Transverse colon (tissue), 4 donors: ENCODE measurements at regions not wholly inside any gene's neighbourhood (a gene's known extent, or its start where the extent isn't known, plus 50 kb on each side); places are given as distances from the start of the nearest gene placed in this dataset.

Experiments
- DNase-seq: peaks from one replicate; pipeline ENCODE4 v3.0.0-alpha.2; 2019
- H3K27ac ChIP-seq, 4 donors: fragments of 200-600 bp; sonication (generic); 2 replicates each; pipeline ENCODE4 v1.5.1; 2016 to 2018; ENCODE audit warnings: inconsistent platforms in 4 of 4
- H3K27me3 ChIP-seq: fragments of 200-600 bp; sonication (generic); 2 replicates; pipeline ENCODE4 v1.5.1; 2017; ENCODE audit warnings: inconsistent platforms
- H3K36me3 ChIP-seq, 4 donors: fragments of 200-600 bp; sonication (generic); 2 replicates each; pipeline ENCODE4 v1.5.1; 2017 to 2019; ENCODE audit warnings: inconsistent platforms in 4 of 4
- H3K4me1 ChIP-seq, 4 donors: fragments of 200-600 bp; sonication (generic); 2 replicates each; pipeline ENCODE4 v1.5.1; 2017 to 2020; ENCODE audit warnings: inconsistent platforms in 4 of 4
- H3K4me3 ChIP-seq, 4 donors: fragments of 200-600 bp; sonication (generic); 1 replicate in 1 of 4; 2 replicates in 3 of 4; pipeline versions ENCODE4 v1.5.1 to v1.6.1; 2017 to 2019; ENCODE audit warnings: inconsistent platforms in 4 of 4
- H3K9me3 ChIP-seq, 2 donors: fragments of 200-600 bp; sonication (generic); 2 replicates each; pipeline ENCODE4 v1.5.1; 2017 to 2019; ENCODE audit warnings: inconsistent platforms in 2 of 2
- EP300 ChIP-seq: sonication (generic); formaldehyde crosslinking; IDR thresholded peaks from one replicate; pipeline ENCODE4 v1.6.1; 2017; ENCODE audit warnings: antibody characterized with exemption, low read depth
- POLR2A ChIP-seq: fragments of 450-650 bp; IDR thresholded peaks from one replicate; pipeline ENCODE4 v1.6.1; 2016; ENCODE audit warnings: antibody characterized with exemption, mild to moderate bottlenecking, moderate library complexity
- POLR2AphosphoS5 ChIP-seq, 3 donors: sonication (generic); formaldehyde crosslinking; IDR thresholded peaks; one replicate each; pipeline ENCODE4 v1.6.1; 2016; ENCODE audit warnings: antibody characterized with exemption in 3 of 3
- WGBS, 2 donors: methylation state at CpG; one replicate each; pipeline ENCODE4 v1.1.5; 2018; ENCODE audit warnings: low coverage in 1 of 2; 5-methylcytosine and 5-hydroxymethylcytosine counted together
- in situ Hi-C, 4 donors: fragments of 200-750 bp; cut with MboI; loops; one replicate each; pipeline versions ENCODE4 v1.15.0 to v1.15.1; 2017; ENCODE audit warnings: low sequenced_read_pairs in 3 of 4, low pct_ligation_motif_present in 1 of 4, low pct_unique_long_range_greater_than_20kb in 1 of 4
- intact Hi-C: fragments of 100-400 bp; cut with DNase I; formaldehyde crosslinking; loops from one replicate; pipeline ENCODE4 v1.15.1; 2023; ENCODE audit warnings: low total_unique reads
- TF ChIP-seq, protein P1 (sequence below), 5 experiments: fragments of 200-600 bp in 3 of 5; fragments of 450-650 bp in 2 of 5; sonication (generic) in 3 of 5; IDR thresholded peaks; 1 replicate in 2 of 5; 2 replicates in 3 of 5; pipeline ENCODE4 v1.5.1; 2016 to 2017; ENCODE audit warnings: antibody characterized with exemption in 5 of 5, inconsistent platforms in 3 of 5, mild to moderate bottlenecking in 2 of 5, moderate library complexity in 1 of 5

DNA sequence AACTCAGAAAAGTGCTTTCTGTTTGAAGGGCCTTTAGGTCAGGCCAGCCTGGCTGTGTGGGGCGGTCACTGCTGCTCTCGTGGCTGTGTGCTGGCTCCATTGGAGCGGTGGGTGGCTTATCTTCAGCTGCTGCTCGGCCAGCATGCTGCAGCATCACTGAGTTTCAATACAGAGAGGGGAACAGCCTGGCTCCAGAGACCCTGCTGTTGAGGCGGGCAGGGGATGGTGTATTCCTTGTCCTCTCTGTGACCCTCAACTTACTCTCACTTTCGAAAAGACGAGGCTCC is 248.5 kb upstream of the ONECUT1 start:
- H3K9me3 ChIP-seq: no peaks in the 10 kb centered on the region
- H3K36me3 ChIP-seq: no peaks in the 10 kb centered on the region
- H3K4me3 ChIP-seq: no peak overlapping the region
- no peak for TF ChIP-seq POLR2A
- no peak for TF ChIP-seq EP300
- no peak for TF ChIP-seq POLR2AphosphoS5 (IDR thresholded peaks at IDR 0.05)
- intact Hi-C loops: no loop called here
- H3K27me3 ChIP-seq: no peaks in the 10 kb centered on the region
- no peak for DNase-seq
- H3K4me1 ChIP-seq: no peaks in the 10 kb centered on the region
- in situ Hi-C loops: no loop called here
- 65 to 79% methylated on average over 3 to 7 of the region's 7 CpGs for WGBS, 2 donors
- no peak overlapping the region for H3K27ac ChIP-seq

DNA sequence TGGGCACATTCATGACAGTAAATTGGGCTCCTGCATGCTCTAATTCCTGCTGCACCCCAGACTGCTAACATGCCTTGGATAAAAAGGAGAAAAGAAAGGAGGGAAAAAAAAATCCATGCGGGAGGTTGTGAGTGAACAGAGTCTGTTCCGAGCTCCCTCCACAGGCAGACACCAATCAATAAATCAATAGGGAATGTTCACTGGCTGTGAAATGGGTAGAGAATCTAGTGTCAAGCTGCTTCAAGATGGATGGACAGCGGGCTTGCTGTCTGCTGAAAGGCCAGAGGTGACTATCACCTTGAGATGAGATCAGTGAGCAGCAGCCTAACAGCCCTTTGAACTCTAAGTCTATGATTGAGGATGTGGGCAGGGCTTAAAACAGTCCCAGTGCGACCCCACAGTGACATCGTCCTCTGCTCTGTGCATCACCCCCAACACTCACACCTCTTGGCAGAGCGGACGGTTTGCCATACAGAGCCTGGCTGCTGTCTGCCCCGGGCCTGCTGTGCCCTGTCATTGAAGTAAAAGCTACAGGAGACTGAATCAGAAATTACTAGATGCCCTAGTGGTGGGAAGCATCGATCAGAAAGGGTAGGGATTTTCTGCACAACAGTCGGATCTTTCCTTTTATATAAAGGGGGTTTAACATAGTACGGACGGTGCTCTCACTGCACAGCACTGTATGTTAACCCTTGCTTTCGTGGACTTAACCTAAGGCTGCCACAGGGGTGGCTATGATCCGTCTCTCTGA is 247.9 kb upstream of the ONECUT1 start:
- Histone ChIP-seq H3K27me3 (no peaks in the 10 kb centered on the region), H3K4me3 (no peak overlapping the region), H3K9me3 (no peaks in the 10 kb centered on the region), H3K27ac (no peak overlapping the region), H3K36me3 (no peaks in the 10 kb centered on the region), H3K4me1 (no peaks in the 10 kb centered on the region)
- intact Hi-C loops: no loop called here
- 73% methylated on average over 14 of the region's 14 CpGs; no CpG with 5 or more reads in 1 of the 2 donors for WGBS, 2 donors
- TF ChIP-seq EP300 (no peak), POLR2AphosphoS5 (IDR thresholded peaks at IDR 0.05) (no peak), POLR2A (no peak)
- TF ChIP-seq, protein P1, sequence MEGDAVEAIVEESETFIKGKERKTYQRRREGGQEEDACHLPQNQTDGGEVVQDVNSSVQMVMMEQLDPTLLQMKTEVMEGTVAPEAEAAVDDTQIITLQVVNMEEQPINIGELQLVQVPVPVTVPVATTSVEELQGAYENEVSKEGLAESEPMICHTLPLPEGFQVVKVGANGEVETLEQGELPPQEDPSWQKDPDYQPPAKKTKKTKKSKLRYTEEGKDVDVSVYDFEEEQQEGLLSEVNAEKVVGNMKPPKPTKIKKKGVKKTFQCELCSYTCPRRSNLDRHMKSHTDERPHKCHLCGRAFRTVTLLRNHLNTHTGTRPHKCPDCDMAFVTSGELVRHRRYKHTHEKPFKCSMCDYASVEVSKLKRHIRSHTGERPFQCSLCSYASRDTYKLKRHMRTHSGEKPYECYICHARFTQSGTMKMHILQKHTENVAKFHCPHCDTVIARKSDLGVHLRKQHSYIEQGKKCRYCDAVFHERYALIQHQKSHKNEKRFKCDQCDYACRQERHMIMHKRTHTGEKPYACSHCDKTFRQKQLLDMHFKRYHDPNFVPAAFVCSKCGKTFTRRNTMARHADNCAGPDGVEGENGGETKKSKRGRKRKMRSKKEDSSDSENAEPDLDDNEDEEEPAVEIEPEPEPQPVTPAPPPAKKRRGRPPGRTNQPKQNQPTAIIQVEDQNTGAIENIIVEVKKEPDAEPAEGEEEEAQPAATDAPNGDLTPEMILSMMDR (IDR thresholded peaks at IDR 0.05): no peak
- in situ Hi-C loops: no loop called here
- no peak for DNase-seq

DNA sequence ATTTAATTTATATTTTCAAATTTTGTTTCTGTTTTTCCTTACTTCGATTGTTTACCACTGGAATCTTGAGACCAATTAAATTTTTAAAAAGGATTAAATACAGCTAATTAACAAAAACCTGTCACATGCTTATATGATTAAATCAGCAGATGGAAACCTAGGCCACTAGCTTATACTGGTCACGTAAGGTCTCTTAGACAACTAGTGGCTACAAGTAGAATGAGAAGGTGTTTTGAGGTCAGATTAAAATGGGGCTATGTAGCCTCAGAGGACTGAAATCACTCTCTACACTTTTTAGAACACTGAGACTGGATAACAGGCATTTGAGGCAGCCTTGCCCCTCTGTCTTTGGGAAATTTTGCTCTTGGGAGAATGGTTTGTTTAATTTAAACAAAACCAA is 246.5 kb upstream of the ONECUT1 start:
- 69 to 70% methylated on average over 2 of the region's 2 CpGs for WGBS, 2 donors
- H3K9me3 ChIP-seq: no peaks in the 10 kb centered on the region
- intact Hi-C loops: no loop called here
- H3K36me3 ChIP-seq: no peaks in the 10 kb centered on the region
- H3K4me3 ChIP-seq: no peak overlapping the region
- H3K4me1 ChIP-seq: no peaks in the 10 kb centered on the region
- H3K27me3 ChIP-seq: no peaks in the 10 kb centered on the region
- in situ Hi-C loops: no loop called here
- no peak for DNase-seq
- TF ChIP-seq POLR2AphosphoS5 (IDR thresholded peaks at IDR 0.05) (no peak), POLR2A (no peak), EP300 (no peak)
- TF ChIP-seq, protein P1 (IDR thresholded peaks at IDR 0.05): no peak
- no peak overlapping the region for H3K27ac ChIP-seq

DNA sequence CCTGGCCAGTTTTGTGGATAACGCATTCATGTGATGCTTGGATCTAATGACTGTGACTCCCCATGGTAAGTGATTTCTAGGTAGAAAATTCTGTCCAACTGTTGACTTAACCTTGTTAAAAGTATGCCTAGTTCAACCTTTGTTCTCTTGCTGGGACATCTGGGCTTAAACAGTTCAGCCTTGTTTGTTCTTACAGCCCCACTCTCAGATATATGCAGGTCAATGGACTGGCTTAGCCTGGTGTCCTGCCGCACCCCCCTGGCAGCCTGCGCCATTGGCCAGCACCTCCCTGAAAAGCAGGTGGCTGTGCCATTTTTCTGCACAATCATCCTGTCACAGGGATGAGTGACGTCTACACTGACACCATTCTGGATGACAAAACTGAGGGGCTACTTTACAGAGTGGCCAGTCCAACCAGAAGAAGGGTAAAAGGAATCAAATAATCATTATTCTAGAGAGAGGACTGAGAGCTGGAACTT is 244.7 kb upstream of the ONECUT1 start:
- WGBS, 2 donors: 86 to 100% methylated on average over 2 to 4 of the region's 4 CpGs
- TF ChIP-seq, protein P1 (IDR thresholded peaks at IDR 0.05): no peak
- no peak for TF ChIP-seq EP300
- no peak for TF ChIP-seq POLR2A
- TF ChIP-seq POLR2AphosphoS5 (IDR thresholded peaks at IDR 0.05): no peak
- Histone ChIP-seq H3K27me3 (no peaks in the 10 kb centered on the region), H3K27ac (no peak overlapping the region), H3K36me3 (no peaks in the 10 kb centered on the region), H3K4me1 (no peaks in the 10 kb centered on the region), H3K4me3 (no peak overlapping the region), H3K9me3 (no peaks in the 10 kb centered on the region)
- in situ Hi-C loops (no loop called here), intact Hi-C loops (no loop called here)
- DNase-seq: no peak

DNA sequence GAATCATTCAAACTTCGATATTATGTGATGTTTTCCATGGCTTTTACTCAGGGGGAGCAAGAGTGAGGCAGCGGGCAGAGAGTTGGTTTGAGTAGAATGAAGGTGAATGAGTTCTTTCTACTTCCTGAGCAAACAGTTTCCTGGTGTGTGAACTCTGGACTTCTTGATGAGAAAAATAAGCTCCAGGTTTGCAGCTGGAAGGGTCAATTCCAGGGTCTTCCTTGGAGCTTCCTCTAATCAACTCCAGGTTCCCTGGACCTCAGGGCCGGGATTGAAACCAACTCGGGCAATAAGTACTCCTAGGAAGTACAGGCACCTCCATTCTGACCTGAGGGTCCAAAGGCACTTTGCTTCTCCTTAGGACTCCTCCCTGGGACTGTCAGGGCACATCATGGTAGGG is 243.6 kb upstream of the ONECUT1 start:
- Histone ChIP-seq H3K9me3 (no peaks in the 10 kb centered on the region), H3K27me3 (no peaks in the 10 kb centered on the region), H3K36me3 (no peaks in the 10 kb centered on the region), H3K27ac (no peak overlapping the region), H3K4me3 (no peak overlapping the region), H3K4me1 (no peaks in the 10 kb centered on the region)
- TF ChIP-seq POLR2AphosphoS5 (IDR thresholded peaks at IDR 0.05) (no peak), POLR2A (no peak), EP300 (no peak)
- TF ChIP-seq, protein P1 (IDR thresholded peaks at IDR 0.05): no peak
- intact Hi-C loops (no loop called here), in situ Hi-C loops (no loop called here)
- 77 to 87% methylated on average over 4 of the region's 4 CpGs for whole genome bisulfite sequencing, 2 donors
- DNase-seq: no peak
